Glutamatergic neuron (in vitro differentiated cells): ENCODE measurements at regions not wholly inside any gene's neighbourhood (a gene's known extent, or its start where the extent isn't known, plus 50 kb on each side); places are given as distances from the start of the nearest gene placed in this dataset.

ENCODE experiments used
- DNase-seq: peaks from one replicate; pipeline ENCODE4 v3.0.0; 2022
- H3K27ac Mint-ChIP-seq: one replicate; pipeline ENCODE4 v1.8.0; 2020; ENCODE audit warnings: mild to moderate bottlenecking, mixed read lengths, inconsistent platforms; ENCODE audit not compliant: unreplicated experiment
- H3K27me3 Mint-ChIP-seq: one replicate; pipeline ENCODE4 v1.8.0; 2020; ENCODE audit warnings: mild to moderate bottlenecking, moderate library complexity, mixed read lengths, inconsistent platforms; ENCODE audit not compliant: unreplicated experiment
- H3K36me3 Mint-ChIP-seq: one replicate; pipeline ENCODE4 v1.8.0; 2020; ENCODE audit warnings: mild to moderate bottlenecking, mixed read lengths, inconsistent platforms; ENCODE audit not compliant: unreplicated experiment
- H3K4me1 Mint-ChIP-seq: one replicate; pipeline ENCODE4 v1.8.0; 2020; ENCODE audit warnings: mild to moderate bottlenecking, low read depth, mixed read lengths, inconsistent platforms; ENCODE audit not compliant: unreplicated experiment
- H3K4me3 Mint-ChIP-seq: one replicate; pipeline ENCODE4 v1.8.0; 2020; ENCODE audit warnings: mild to moderate bottlenecking, mixed read lengths, inconsistent platforms; ENCODE audit not compliant: unreplicated experiment
- H3K9me3 Mint-ChIP-seq: one replicate; pipeline ENCODE4 v1.8.0; 2020; ENCODE audit warnings: mild to moderate bottlenecking, moderate library complexity, mixed read lengths, inconsistent platforms; ENCODE audit not compliant: unreplicated experiment
- TF ChIP-seq, protein P1 (sequence below): fragments of 200-600 bp; sonication (generic); IDR thresholded peaks from one replicate; pipeline ENCODE4 v1.5.0; 2021; ENCODE audit not compliant: partially characterized antibody, unreplicated experiment

DNA sequence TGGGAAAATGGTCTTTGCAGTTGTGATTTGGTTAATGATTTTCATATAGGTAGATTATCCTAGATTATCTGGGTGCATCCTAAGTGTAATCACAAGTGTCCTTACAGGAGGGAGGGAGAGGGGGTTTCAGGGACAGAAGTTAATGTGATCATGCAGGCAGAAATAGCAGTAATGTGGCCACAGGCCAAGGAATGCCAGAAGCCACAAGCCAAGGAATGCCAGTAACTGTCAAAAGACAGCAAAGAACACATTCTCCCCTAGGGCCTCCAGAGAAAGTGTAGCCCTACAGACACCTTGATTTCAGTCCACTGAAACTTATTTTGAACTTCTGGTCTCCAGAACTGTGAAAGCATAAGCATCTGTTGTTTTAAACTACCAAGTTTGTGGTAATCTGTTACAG lies 2074.5 kb downstream of the MAT2B start:
- Mint-ChIP-seq H3K4me1 (no peaks in the 10 kb centered on the region), H3K36me3 (no peaks in the 10 kb centered on the region), H3K9me3 (no peaks in the 10 kb centered on the region), H3K27me3 (no peaks in the 10 kb centered on the region), H3K4me3 (no peak overlapping the region), H3K27ac (no peak overlapping the region)
- no peak for DNase-seq
- TF ChIP-seq, protein P1, sequence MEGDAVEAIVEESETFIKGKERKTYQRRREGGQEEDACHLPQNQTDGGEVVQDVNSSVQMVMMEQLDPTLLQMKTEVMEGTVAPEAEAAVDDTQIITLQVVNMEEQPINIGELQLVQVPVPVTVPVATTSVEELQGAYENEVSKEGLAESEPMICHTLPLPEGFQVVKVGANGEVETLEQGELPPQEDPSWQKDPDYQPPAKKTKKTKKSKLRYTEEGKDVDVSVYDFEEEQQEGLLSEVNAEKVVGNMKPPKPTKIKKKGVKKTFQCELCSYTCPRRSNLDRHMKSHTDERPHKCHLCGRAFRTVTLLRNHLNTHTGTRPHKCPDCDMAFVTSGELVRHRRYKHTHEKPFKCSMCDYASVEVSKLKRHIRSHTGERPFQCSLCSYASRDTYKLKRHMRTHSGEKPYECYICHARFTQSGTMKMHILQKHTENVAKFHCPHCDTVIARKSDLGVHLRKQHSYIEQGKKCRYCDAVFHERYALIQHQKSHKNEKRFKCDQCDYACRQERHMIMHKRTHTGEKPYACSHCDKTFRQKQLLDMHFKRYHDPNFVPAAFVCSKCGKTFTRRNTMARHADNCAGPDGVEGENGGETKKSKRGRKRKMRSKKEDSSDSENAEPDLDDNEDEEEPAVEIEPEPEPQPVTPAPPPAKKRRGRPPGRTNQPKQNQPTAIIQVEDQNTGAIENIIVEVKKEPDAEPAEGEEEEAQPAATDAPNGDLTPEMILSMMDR, result no peak

GRCh38 chr5:165594693-165595092 lies 2089.3 kb downstream of the MAT2B start:
- H3K36me3 Mint-ChIP-seq, result no peaks in the 10 kb centered on the region
- H3K4me1 Mint-ChIP-seq, result peaks cover 32% of the 10 kb centered on the region
- peaks cover 4% of the 10 kb centered on the region for H3K9me3 Mint-ChIP-seq
- no peak overlapping the region for H3K4me3 Mint-ChIP-seq
- H3K27me3 Mint-ChIP-seq, result peaks cover 8% of the 10 kb centered on the region
- no peak overlapping the region for H3K27ac Mint-ChIP-seq
- TF ChIP-seq, protein P1, result no peak
- no peak for DNase-seq

GRCh38 chr5:165602529-165602928 lies 2097.1 kb downstream of the MAT2B start:
- no peak for DNase-seq
- Mint-ChIP-seq H3K4me3 (no peak overlapping the region), H3K27me3 (peaks cover 1% of the 10 kb centered on the region), H3K9me3 (no peaks in the 10 kb centered on the region), H3K4me1 (no peaks in the 10 kb centered on the region), H3K27ac (no peak overlapping the region), H3K36me3 (no peaks in the 10 kb centered on the region)
- TF ChIP-seq, protein P1, result no peak

GRCh38 chr5:165607026-165607425 lies 2101.6 kb downstream of the MAT2B start:
- Mint-ChIP-seq H3K4me1 (peaks cover 2% of the 10 kb centered on the region), H3K27ac (no peak overlapping the region), H3K9me3 (no peaks in the 10 kb centered on the region), H3K27me3 (no peaks in the 10 kb centered on the region), H3K4me3 (no peak overlapping the region), H3K36me3 (no peaks in the 10 kb centered on the region)
- DNase-seq, result no peak
- TF ChIP-seq, protein P1, result no peak

DNA sequence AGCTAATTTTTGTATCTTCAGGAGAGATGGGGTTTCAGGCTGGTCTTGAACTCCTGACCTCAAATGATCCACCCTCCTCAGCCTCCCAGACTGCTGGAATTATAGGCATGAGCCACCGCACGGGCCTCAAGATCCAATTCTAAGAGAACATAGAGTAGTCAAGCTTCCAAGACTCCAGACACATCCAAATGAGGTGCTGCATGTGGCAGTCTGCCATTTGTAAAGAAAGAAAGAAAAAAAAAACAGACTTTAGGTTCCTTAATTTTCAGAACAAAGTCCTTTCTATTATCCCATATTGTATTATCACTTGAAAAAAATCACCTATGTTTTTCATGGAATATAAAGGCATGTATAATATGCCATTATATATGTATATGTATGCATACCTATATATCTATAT lies 2104.5 kb downstream of the MAT2B start:
- TF ChIP-seq, protein P1, result no peak
- H3K27ac Mint-ChIP-seq, result no peak overlapping the region
- peaks cover 1% of the 10 kb centered on the region for H3K27me3 Mint-ChIP-seq
- H3K9me3 Mint-ChIP-seq, result no peaks in the 10 kb centered on the region
- DNase-seq, result no peak
- no peak overlapping the region for H3K4me3 Mint-ChIP-seq
- H3K4me1 Mint-ChIP-seq, result peaks cover 2% of the 10 kb centered on the region
- no peaks in the 10 kb centered on the region for H3K36me3 Mint-ChIP-seq
